Gastroesophageal sphincter (tissue), 4 donors: ENCODE measurements at regions not wholly inside any gene's neighbourhood (a gene's known extent, or its start where the extent isn't known, plus 50 kb on each side); places are given as distances from the start of the nearest gene placed in this dataset.

Experiments used
- ATAC-seq: fragments of 150-250 bp; one replicate; pipeline ENCODE4 v1.9.1; 2016; ENCODE audit warnings: mild to moderate bottlenecking, moderate library complexity
- H3K27ac ChIP-seq, 4 donors: fragments of 200-600 bp; sonication (generic) in 3 of 4; 1 replicate in 3 of 4; 2 replicates in 1 of 4; pipeline ENCODE4 v1.5.1; 2016 to 2019
- H3K27me3 ChIP-seq: fragments of 200-600 bp; sonication (generic); one replicate; pipeline ENCODE4 v1.5.1; 2019
- H3K36me3 ChIP-seq, 2 donors: fragments of 200-600 bp; sonication (generic); one replicate each; pipeline ENCODE4 v1.5.1; 2019; ENCODE audit warnings: control low read depth in 1 of 2
- H3K4me1 ChIP-seq, 3 donors: fragments of 200-600 bp; sonication (generic); 1 replicate in 2 of 3; 2 replicates in 1 of 3; pipeline ENCODE4 v1.5.1; 2016 to 2019; ENCODE audit warnings: control low read depth in 2 of 3
- H3K4me3 ChIP-seq, 2 donors: fragments of 200-600 bp; sonication (generic); one replicate each; pipeline ENCODE4 v1.5.1; 2019; ENCODE audit warnings: mild to moderate bottlenecking in 1 of 2, moderate library complexity in 1 of 2
- H3K9me3 ChIP-seq, 3 donors: fragments of 200-600 bp; sonication (generic); one replicate each; pipeline ENCODE4 v1.5.1; 2017 to 2019; ENCODE audit warnings: control low read depth in 2 of 3
- CTCF ChIP-seq, 4 experiments: fragments of 200-600 bp in 2 of 4; fragments of 450-650 bp in 2 of 4; sonication (generic) in 1 of 4; IDR thresholded peaks; one replicate each; pipeline ENCODE4 v1.5.1; 2017 to 2019; ENCODE audit warnings: antibody characterized with exemption in 4 of 4, mild to moderate bottlenecking in 2 of 4, moderate library complexity in 2 of 4
- EP300 ChIP-seq: sonication (generic); formaldehyde crosslinking; IDR thresholded peaks from one replicate; pipeline ENCODE4 v1.6.1; 2017; ENCODE audit warnings: antibody characterized with exemption, mild to moderate bottlenecking
- POLR2A ChIP-seq, 2 donors: fragments of 450-650 bp; IDR thresholded peaks; one replicate each; pipeline ENCODE4 v1.6.1; 2017; ENCODE audit warnings: antibody characterized with exemption in 2 of 2, mild to moderate bottlenecking in 2 of 2, moderate library complexity in 1 of 2
- POLR2AphosphoS5 ChIP-seq: sonication (generic); formaldehyde crosslinking; IDR thresholded peaks from one replicate; pipeline ENCODE4 v1.6.1; 2017; ENCODE audit warnings: antibody characterized with exemption
- WGBS, 2 donors: methylation state at CpG; one replicate each; pipeline ENCODE4 v1.1.5; 2018; ENCODE audit warnings: low coverage in 1 of 2; 5-methylcytosine and 5-hydroxymethylcytosine counted together

GRCh38 chr11:32331792-32332191 is 103.5 kb downstream of the WT1 start:
- H3K27ac ChIP-seq = no peak overlapping the region
- peaks cover 0 to 14% (median 0%) of the 10 kb centered on the region in 3 donors for H3K4me1 ChIP-seq
- no peaks in the 10 kb centered on the region for H3K36me3 ChIP-seq
- H3K4me3 ChIP-seq = no peak overlapping the region
- no peaks in the 10 kb centered on the region for H3K27me3 ChIP-seq
- ATAC-seq = no peak
- WGBS, 2 donors = 75% methylated on average over 1 of the region's 1 CpG; no CpG with 5 or more reads in 1 of the 2 donors
- H3K9me3 ChIP-seq = no peaks in the 10 kb centered on the region
- no peak for TF ChIP-seq CTCF (IDR thresholded peaks at IDR 0.05)
- no peak for TF ChIP-seq POLR2AphosphoS5
- TF ChIP-seq EP300 = no peak
- TF ChIP-seq POLR2A (IDR thresholded peaks at IDR 0.05) = no peak

- no peaks in the 10 kb centered on the region for H3K36me3 ChIP-seq
- peaks cover 4% of the 10 kb centered on the region for H3K27me3 ChIP-seq
- no peaks in the 10 kb centered on the region for H3K9me3 ChIP-seq
- no peak for ATAC-seq
- H3K4me1 ChIP-seq = peaks cover 0 to 14% (median 0%) of the 10 kb centered on the region in 3 donors
- 23 to 31% methylated on average over 11 of the region's 14 CpGs for WGBS, 2 donors
- TF ChIP-seq POLR2AphosphoS5 (no peak), EP300 (no peak), POLR2A (IDR thresholded peaks at IDR 0.05) (no peak), CTCF (IDR thresholded peaks at IDR 0.05) (no peak)
- H3K27ac ChIP-seq = peak overlapping the region in 2 of 4 donors; percentile 49 to 61
- H3K4me3 ChIP-seq = peak overlapping the region; percentile 19 to 51
These were observed 102.4 kb downstream of the WT1 start for GRCh38 chr11:32332990-32333319.

GRCh38 chr11:32333320-32333991 is 101.9 kb downstream of the WT1 start:
- Histone ChIP-seq H3K4me1 (peaks cover 0 to 14% (median 0%) of the 10 kb centered on the region in 3 donors), H3K4me3 (peak overlapping the region; percentile 19 to 51), H3K27ac (peak overlapping the region in 2 of 4 donors; percentile 49 to 61), H3K36me3 (no peaks in the 10 kb centered on the region), H3K9me3 (no peaks in the 10 kb centered on the region), H3K27me3 (peaks cover 4% of the 10 kb centered on the region)
- ATAC-seq = peak; percentile 48
- 0 to 30% methylated on average over 2 to 4 of the region's 57 CpGs for WGBS, 2 donors
- TF ChIP-seq CTCF (IDR thresholded peaks at IDR 0.05) (peak in 1 of 4 experiments; percentile 54), EP300 (no peak)

- 95% methylated on average over 6 of the region's 8 CpGs; no CpG with 5 or more reads in 1 of the 2 donors for WGBS, 2 donors
- Histone ChIP-seq H3K4me3 (no peak overlapping the region), H3K27me3 (peaks cover 4% of the 10 kb centered on the region), H3K36me3 (no peaks in the 10 kb centered on the region), H3K9me3 (no peaks in the 10 kb centered on the region), H3K27ac (no peak overlapping the region), H3K4me1 (peaks cover 0 to 14% (median 0%) of the 10 kb centered on the region in 3 donors)
- ATAC-seq = no peak
- TF ChIP-seq POLR2AphosphoS5 (no peak), CTCF (IDR thresholded peaks at IDR 0.05) (no peak), EP300 (no peak)
These were observed 100.5 kb downstream of the WT1 start for GRCh38 chr11:32334822-32335221.
